K562 (cell line): ENCODE measurements at regions not wholly inside any gene's neighbourhood (a gene's known extent, or its start where the extent isn't known, plus 50 kb on each side); places are given as distances from the start of the nearest gene placed in this dataset.

Source experiments
- ATAC-seq: fragments of 200-7000 bp; cut with Tn5 transposase; 3 replicates; pipeline ENCODE4 v1.9.1; 2020; ENCODE audit warnings: moderate library complexity
- BruUV-seq: library from RNA; stranded (reverse); fragments of 400-500 nt; replicated peaks from 2 replicates; lab custom pipeline; 2021; lab: Mats Ljungman, UMichigan
- CTCF ChIA-PET: fragments of 300-600 bp; formaldehyde crosslinking; extraction: SDS; loops from one replicate; lab custom pipeline; 2021; ENCODE audit warnings: low intra/inter-chr PET ratio; lab: Yijun Ruan, JAX
- POLR2A ChIA-PET: fragments of 300-600, 350-650 bp; sonication (Branson Sonifier 250); formaldehyde crosslinking; extraction: SDS; loops from one replicate; lab custom pipeline; 2021; ENCODE audit warnings: antibody characterized with exemption, inconsistent platforms; lab: Yijun Ruan, JAX
- DNase-seq, 4 experiments: peaks; one replicate each; pipeline versions ENCODE4 v3.0.0 to v3.0.0-alpha.2; 2011 to 2018; ENCODE audit warnings: low spot score in 3 of 4, mixed read lengths in 3 of 4; ENCODE audit errors: extremely low read depth in 1 of 4
- FAIRE-seq: peaks from 2 replicates; lab custom pipeline; 2011; peaks lifted over from hg19 to GRCh38; lab: Jason Lieb, UNC
- H2AFZ ChIP-seq: 2 replicates; pipeline ENCODE4 v1.6.0; 2011; ENCODE audit warnings: low read depth, low read length, control low read depth, inconsistent platforms
- H3K27ac ChIP-seq: fragments of 200-600 bp; 3 replicates; pipeline ENCODE4 v1.8.0; 2011; ENCODE audit warnings: low read depth, mild to moderate bottlenecking, control low read depth, inconsistent platforms, low read length, moderate library complexity, mixed read lengths; ENCODE audit errors: extremely low read depth
- H3K27me3 ChIP-seq, 2 experiments: fragments of 300-600 bp in 1 of 2; 2 replicates in 1 of 2; 3 replicates in 1 of 2; pipeline versions ENCODE4 v1.6.0 to v1.8.0; 2011; ENCODE audit warnings: inconsistent platforms in 2 of 2, low read length in 2 of 2, mild to moderate bottlenecking in 1 of 2, mixed read lengths in 1 of 2, moderate library complexity in 1 of 2; ENCODE audit not compliant: control insufficient read depth in 2 of 2, insufficient read depth in 2 of 2
- H3K36me3 ChIP-seq: fragments of 300-600 bp; 3 replicates; pipeline ENCODE4 v1.8.0; 2011; ENCODE audit warnings: mild to moderate bottlenecking, low read length, inconsistent platforms; ENCODE audit not compliant: control insufficient read depth, insufficient read depth
- H3K4me1 ChIP-seq, 2 experiments: fragments of 200-600 bp in 1 of 2; replicated peaks in 1 of 2; 2 replicates in 1 of 2; 3 replicates in 1 of 2; pipeline versions ENCODE4 v1.5.1 to v1.8.0; 2011; ENCODE audit warnings: inconsistent platforms in 2 of 2, low read length in 2 of 2, mild to moderate bottlenecking in 1 of 2, mixed read lengths in 1 of 2, moderate library complexity in 1 of 2; ENCODE audit not compliant: control insufficient read depth in 2 of 2, insufficient read depth in 2 of 2
- H3K4me2 ChIP-seq: 2 replicates; pipeline ENCODE4 v1.6.1; 2011; ENCODE audit warnings: low read length, control low read depth, inconsistent platforms, mixed read lengths; ENCODE audit not compliant: insufficient read depth
- H3K4me3 ChIP-seq: fragments of 200-600 bp; sonication (generic), shearing (Covaris generic); 2 replicates; pipeline ENCODE4 v1.5.1; 2016; ENCODE audit warnings: control low read depth, inconsistent platforms
- H3K79me2 ChIP-seq: fragments of 200-600 bp; 3 replicates; pipeline ENCODE4 v1.8.0; 2011; ENCODE audit warnings: low read length, inconsistent platforms; ENCODE audit not compliant: control insufficient read depth, insufficient read depth
- H3K9ac ChIP-seq, 2 experiments: 2 replicates each; pipeline versions ENCODE4 v1.6.0 to v1.6.1; 2011; ENCODE audit warnings: low read depth in 2 of 2, low read length in 2 of 2, control low read depth in 1 of 2, inconsistent platforms in 1 of 2, mild to moderate bottlenecking in 1 of 2, mixed read lengths in 1 of 2; ENCODE audit not compliant: insufficient read depth in 1 of 2
- H3K9me1 ChIP-seq: one replicate; pipeline ENCODE4 v1.6.0; 2011; ENCODE audit warnings: inconsistent platforms, mild to moderate bottlenecking, low read length, moderate library complexity; ENCODE audit not compliant: control insufficient read depth, insufficient read depth
- H3K9me3 ChIP-seq: replicated peaks from 2 replicates; pipeline ENCODE4 v1.5.1; 2011; ENCODE audit warnings: low read depth, low read length, inconsistent platforms; ENCODE audit not compliant: control insufficient read depth, insufficient read depth
- H4K20me1 ChIP-seq: replicated peaks from 2 replicates; pipeline ENCODE4 v1.6.1; 2011; ENCODE audit warnings: low read length, inconsistent platforms, mixed read lengths; ENCODE audit not compliant: control insufficient read depth, insufficient read depth
- ARID1B ChIP-seq: fragments of 450-650 bp; IDR thresholded peaks from 2 replicates; pipeline ENCODE4 v1.6.1; 2016; ENCODE audit warnings: antibody characterized with exemption, mild to moderate bottlenecking, inconsistent platforms
- EGR1 ChIP-seq: fragments of 450-650 bp; conservative IDR thresholded peaks from 2 replicates; pipeline ENCODE4 v1.6.1; 2017; ENCODE audit warnings: mild to moderate bottlenecking
- FOXK2 ChIP-seq, 2 experiments: fragments of 450-650 bp; IDR thresholded peaks in 1 of 2; conservative IDR thresholded peaks in 1 of 2; 2 replicates each; pipeline ENCODE4 v1.6.1; 2016; ENCODE audit warnings: low read depth in 2 of 2, mild to moderate bottlenecking in 1 of 2
- HMGXB4 ChIP-seq: sonication (generic); formaldehyde crosslinking; IDR thresholded peaks from 2 replicates; pipeline ENCODE4 v1.8.1; 2023; ENCODE audit warnings: mild to moderate bottlenecking, missing genetic modification reagents
- RUNX1 ChIP-seq: sonication (generic); IDR thresholded peaks from 2 replicates; pipeline ENCODE4 v1.6.1; 2016; ENCODE audit warnings: antibody characterized with exemption, low read depth
- SNRNP70 ChIP-seq: fragments of 200-400 bp; formaldehyde crosslinking; optimal IDR thresholded peaks from 2 replicates; pipeline ENCODE3; 2017; ENCODE audit warnings: low read depth, low read length
- XRCC4 ChIP-seq: IDR thresholded peaks from one replicate; pipeline ENCODE4 v1.6.1; 2011; ENCODE audit not compliant: insufficient read depth, insufficient read length; ENCODE audit errors: extremely low read depth
- ZNF282 ChIP-seq: sonication (generic); formaldehyde crosslinking; IDR thresholded peaks from 2 replicates; pipeline ENCODE4 v1.8.1; 2023; ENCODE audit warnings: missing genetic modification reagents
- WGBS: fragments of 100-300 bp; shearing (Covaris generic); methylation state at CpG from one replicate; pipeline ENCODE4 v1.1.6; 2016; ENCODE audit warnings: low coverage, mixed read lengths; ENCODE audit not compliant: insufficient coverage; ENCODE audit errors: missing lambda C conversion rate; 5-methylcytosine and 5-hydroxymethylcytosine counted together
- in situ Hi-C: fragments of 300-500 bp; cut with MboI; formaldehyde crosslinking; loops from 4 replicates; pipeline ENCODE4 v1.15.0; 2018; ENCODE audit warnings: inconsistent platforms, mixed read lengths
- intact Hi-C: fragments of 100-400 bp; cut with micrococcal nuclease; formaldehyde crosslinking; loops from 2 replicates; pipeline ENCODE4 v1.14.2; 2022
- TF ChIP-seq, protein P1 (sequence below): fragments of 200-600 bp; sonication (generic); IDR thresholded peaks from one replicate; pipeline ENCODE4 v1.6.1; 2012; ENCODE audit warnings: mild to moderate bottlenecking, low read depth, low read length, inconsistent platforms
- TF ChIP-seq, protein P2 (sequence below): sonication (generic); formaldehyde crosslinking; IDR thresholded peaks from 2 replicates; pipeline ENCODE4 v1.8.0; 2022; ENCODE audit warnings: mild to moderate bottlenecking, low read depth, missing genetic modification reagents

GRCh38 chr12:87597114-87597513, 432.1 kb downstream of the C12orf50 start:
- H3K9me3 ChIP-seq: no peaks in the 10 kb centered on the region
- H3K9me1 ChIP-seq: no peaks in the 10 kb centered on the region
- DNase-seq (no peak), ATAC-seq (no peak), FAIRE-seq (no peak)
- no peak overlapping the region for H3K4me2 ChIP-seq
- TF ChIP-seq FOXK2 (conservative IDR thresholded peaks at IDR 0.05 in 1 of 2, IDR thresholded peaks at IDR 0.05 in 1 of 2; ENCODE audit: low read depth in 2 of 2) (no peak), XRCC4 (no peak), ARID1B (no peak), EGR1 (no peak), SNRNP70 (no peak), ZNF282 (CRISPR knock-in tag) (no peak), RUNX1 (no peak), HMGXB4 (CRISPR knock-in tag) (no peak)
- TF ChIP-seq, protein P1, sequence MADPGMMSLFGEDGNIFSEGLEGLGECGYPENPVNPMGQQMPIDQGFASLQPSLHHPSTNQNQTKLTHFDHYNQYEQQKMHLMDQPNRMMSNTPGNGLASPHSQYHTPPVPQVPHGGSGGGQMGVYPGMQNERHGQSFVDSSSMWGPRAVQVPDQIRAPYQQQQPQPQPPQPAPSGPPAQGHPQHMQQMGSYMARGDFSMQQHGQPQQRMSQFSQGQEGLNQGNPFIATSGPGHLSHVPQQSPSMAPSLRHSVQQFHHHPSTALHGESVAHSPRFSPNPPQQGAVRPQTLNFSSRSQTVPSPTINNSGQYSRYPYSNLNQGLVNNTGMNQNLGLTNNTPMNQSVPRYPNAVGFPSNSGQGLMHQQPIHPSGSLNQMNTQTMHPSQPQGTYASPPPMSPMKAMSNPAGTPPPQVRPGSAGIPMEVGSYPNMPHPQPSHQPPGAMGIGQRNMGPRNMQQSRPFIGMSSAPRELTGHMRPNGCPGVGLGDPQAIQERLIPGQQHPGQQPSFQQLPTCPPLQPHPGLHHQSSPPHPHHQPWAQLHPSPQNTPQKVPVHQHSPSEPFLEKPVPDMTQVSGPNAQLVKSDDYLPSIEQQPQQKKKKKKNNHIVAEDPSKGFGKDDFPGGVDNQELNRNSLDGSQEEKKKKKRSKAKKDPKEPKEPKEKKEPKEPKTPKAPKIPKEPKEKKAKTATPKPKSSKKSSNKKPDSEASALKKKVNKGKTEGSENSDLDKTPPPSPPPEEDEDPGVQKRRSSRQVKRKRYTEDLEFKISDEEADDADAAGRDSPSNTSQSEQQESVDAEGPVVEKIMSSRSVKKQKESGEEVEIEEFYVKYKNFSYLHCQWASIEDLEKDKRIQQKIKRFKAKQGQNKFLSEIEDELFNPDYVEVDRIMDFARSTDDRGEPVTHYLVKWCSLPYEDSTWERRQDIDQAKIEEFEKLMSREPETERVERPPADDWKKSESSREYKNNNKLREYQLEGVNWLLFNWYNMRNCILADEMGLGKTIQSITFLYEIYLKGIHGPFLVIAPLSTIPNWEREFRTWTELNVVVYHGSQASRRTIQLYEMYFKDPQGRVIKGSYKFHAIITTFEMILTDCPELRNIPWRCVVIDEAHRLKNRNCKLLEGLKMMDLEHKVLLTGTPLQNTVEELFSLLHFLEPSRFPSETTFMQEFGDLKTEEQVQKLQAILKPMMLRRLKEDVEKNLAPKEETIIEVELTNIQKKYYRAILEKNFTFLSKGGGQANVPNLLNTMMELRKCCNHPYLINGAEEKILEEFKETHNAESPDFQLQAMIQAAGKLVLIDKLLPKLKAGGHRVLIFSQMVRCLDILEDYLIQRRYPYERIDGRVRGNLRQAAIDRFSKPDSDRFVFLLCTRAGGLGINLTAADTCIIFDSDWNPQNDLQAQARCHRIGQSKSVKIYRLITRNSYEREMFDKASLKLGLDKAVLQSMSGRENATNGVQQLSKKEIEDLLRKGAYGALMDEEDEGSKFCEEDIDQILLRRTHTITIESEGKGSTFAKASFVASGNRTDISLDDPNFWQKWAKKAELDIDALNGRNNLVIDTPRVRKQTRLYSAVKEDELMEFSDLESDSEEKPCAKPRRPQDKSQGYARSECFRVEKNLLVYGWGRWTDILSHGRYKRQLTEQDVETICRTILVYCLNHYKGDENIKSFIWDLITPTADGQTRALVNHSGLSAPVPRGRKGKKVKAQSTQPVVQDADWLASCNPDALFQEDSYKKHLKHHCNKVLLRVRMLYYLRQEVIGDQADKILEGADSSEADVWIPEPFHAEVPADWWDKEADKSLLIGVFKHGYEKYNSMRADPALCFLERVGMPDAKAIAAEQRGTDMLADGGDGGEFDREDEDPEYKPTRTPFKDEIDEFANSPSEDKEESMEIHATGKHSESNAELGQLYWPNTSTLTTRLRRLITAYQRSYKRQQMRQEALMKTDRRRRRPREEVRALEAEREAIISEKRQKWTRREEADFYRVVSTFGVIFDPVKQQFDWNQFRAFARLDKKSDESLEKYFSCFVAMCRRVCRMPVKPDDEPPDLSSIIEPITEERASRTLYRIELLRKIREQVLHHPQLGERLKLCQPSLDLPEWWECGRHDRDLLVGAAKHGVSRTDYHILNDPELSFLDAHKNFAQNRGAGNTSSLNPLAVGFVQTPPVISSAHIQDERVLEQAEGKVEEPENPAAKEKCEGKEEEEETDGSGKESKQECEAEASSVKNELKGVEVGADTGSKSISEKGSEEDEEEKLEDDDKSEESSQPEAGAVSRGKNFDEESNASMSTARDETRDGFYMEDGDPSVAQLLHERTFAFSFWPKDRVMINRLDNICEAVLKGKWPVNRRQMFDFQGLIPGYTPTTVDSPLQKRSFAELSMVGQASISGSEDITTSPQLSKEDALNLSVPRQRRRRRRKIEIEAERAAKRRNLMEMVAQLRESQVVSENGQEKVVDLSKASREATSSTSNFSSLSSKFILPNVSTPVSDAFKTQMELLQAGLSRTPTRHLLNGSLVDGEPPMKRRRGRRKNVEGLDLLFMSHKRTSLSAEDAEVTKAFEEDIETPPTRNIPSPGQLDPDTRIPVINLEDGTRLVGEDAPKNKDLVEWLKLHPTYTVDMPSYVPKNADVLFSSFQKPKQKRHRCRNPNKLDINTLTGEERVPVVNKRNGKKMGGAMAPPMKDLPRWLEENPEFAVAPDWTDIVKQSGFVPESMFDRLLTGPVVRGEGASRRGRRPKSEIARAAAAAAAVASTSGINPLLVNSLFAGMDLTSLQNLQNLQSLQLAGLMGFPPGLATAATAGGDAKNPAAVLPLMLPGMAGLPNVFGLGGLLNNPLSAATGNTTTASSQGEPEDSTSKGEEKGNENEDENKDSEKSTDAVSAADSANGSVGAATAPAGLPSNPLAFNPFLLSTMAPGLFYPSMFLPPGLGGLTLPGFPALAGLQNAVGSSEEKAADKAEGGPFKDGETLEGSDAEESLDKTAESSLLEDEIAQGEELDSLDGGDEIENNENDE: no peak
- TF ChIP-seq, protein P2, sequence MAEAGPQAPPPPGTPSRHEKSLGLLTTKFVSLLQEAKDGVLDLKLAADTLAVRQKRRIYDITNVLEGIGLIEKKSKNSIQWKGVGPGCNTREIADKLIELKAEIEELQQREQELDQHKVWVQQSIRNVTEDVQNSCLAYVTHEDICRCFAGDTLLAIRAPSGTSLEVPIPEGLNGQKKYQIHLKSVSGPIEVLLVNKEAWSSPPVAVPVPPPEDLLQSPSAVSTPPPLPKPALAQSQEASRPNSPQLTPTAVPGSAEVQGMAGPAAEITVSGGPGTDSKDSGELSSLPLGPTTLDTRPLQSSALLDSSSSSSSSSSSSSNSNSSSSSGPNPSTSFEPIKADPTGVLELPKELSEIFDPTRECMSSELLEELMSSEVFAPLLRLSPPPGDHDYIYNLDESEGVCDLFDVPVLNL: no peak
- H3K4me3 ChIP-seq: no peak overlapping the region
- ChIA-PET CTCF (no interaction called here), POLR2A (no interaction called here)
- H3K79me2 ChIP-seq: no peaks in the 10 kb centered on the region
- intact Hi-C loops: no loop called here
- H3K4me1 ChIP-seq: no peaks in the 10 kb centered on the region
- in situ Hi-C loops: no loop called here
- H3K9ac ChIP-seq: no peak overlapping the region
- H2AFZ ChIP-seq: no peak overlapping the region
- H3K36me3 ChIP-seq: no peaks in the 10 kb centered on the region
- no peaks in the 10 kb centered on the region for H4K20me1 ChIP-seq
- no peaks in the 10 kb centered on the region for H3K27me3 ChIP-seq
- WGBS: 3% methylated on average over 3 of the region's 3 CpGs
- H3K27ac ChIP-seq: no peak overlapping the region
- BruUV-seq: no TSS peak
